Hepatocyte (in vitro differentiated cells): ENCODE measurements at regions not wholly inside any gene's neighbourhood (a gene's known extent, or its start where the extent isn't known, plus 50 kb on each side); places are given as distances from the start of the nearest gene placed in this dataset.

Experiments used
- EZH2phosphoT487 ChIP-seq: fragments of 200-600 bp; sonication (generic); IDR thresholded peaks from one replicate; pipeline ENCODE4 v1.6.1; 2018; ENCODE audit warnings: antibody characterized with exemption, mild to moderate bottlenecking, low read depth, moderate library complexity; ENCODE audit not compliant: unreplicated experiment, severe bottlenecking
- TF ChIP-seq, protein P1 (sequence below): fragments of 200-600 bp; sonication (generic); IDR thresholded peaks from 2 replicates; pipeline ENCODE4 v1.5.1; 2016; ENCODE audit warnings: antibody characterized with exemption, mild to moderate bottlenecking; ENCODE audit not compliant: poor library complexity

GRCh38 chr3:46098319-46098761 lies 71.1 kb upstream of the XCR1 start:
- TF ChIP-seq, protein P1, sequence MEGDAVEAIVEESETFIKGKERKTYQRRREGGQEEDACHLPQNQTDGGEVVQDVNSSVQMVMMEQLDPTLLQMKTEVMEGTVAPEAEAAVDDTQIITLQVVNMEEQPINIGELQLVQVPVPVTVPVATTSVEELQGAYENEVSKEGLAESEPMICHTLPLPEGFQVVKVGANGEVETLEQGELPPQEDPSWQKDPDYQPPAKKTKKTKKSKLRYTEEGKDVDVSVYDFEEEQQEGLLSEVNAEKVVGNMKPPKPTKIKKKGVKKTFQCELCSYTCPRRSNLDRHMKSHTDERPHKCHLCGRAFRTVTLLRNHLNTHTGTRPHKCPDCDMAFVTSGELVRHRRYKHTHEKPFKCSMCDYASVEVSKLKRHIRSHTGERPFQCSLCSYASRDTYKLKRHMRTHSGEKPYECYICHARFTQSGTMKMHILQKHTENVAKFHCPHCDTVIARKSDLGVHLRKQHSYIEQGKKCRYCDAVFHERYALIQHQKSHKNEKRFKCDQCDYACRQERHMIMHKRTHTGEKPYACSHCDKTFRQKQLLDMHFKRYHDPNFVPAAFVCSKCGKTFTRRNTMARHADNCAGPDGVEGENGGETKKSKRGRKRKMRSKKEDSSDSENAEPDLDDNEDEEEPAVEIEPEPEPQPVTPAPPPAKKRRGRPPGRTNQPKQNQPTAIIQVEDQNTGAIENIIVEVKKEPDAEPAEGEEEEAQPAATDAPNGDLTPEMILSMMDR = no peak
- no peak for TF ChIP-seq EZH2phosphoT487
